Uterus (tissue), 3 donors: ENCODE measurements at regions not wholly inside any gene's neighbourhood (a gene's known extent, or its start where the extent isn't known, plus 50 kb on each side); places are given as distances from the start of the nearest gene placed in this dataset.

Experiments
- DNase-seq, 2 donors: peaks; one replicate each; pipeline ENCODE4 v3.0.0-alpha.2; 2019 to 2020
- H3K27ac ChIP-seq, 2 donors: fragments of 200-600 bp; sonication (generic); 1 replicate in 1 of 2; 2 replicates in 1 of 2; pipeline ENCODE4 v1.5.1; 2016 to 2018
- H3K27me3 ChIP-seq, 2 donors: fragments of 200-600 bp; sonication (generic); one replicate each; pipeline ENCODE4 v1.5.1; 2018 to 2019; ENCODE audit warnings: control low read depth in 1 of 2
- H3K36me3 ChIP-seq, 2 donors: fragments of 200-600 bp; sonication (generic); one replicate each; pipeline ENCODE4 v1.5.1; 2019; ENCODE audit warnings: control low read depth in 1 of 2
- H3K4me1 ChIP-seq, 2 donors: fragments of 200-600 bp; sonication (generic); one replicate each; pipeline ENCODE4 v1.5.1; 2018 to 2019; ENCODE audit warnings: control low read depth in 1 of 2
- H3K4me3 ChIP-seq, 2 donors: fragments of 200-600 bp; sonication (generic); 1 replicate in 1 of 2; 2 replicates in 1 of 2; pipeline ENCODE4 v1.5.1; 2018 to 2019; ENCODE audit warnings: mild to moderate bottlenecking in 1 of 2
- H3K9me3 ChIP-seq, 2 donors: fragments of 200-600 bp; sonication (generic); one replicate each; pipeline ENCODE4 v1.5.1; 2019; ENCODE audit warnings: control low read depth in 1 of 2
- POLR2A ChIP-seq, 2 donors: fragments of 450-650 bp; IDR thresholded peaks; one replicate each; pipeline ENCODE4 v1.6.1; 2016; ENCODE audit warnings: antibody characterized with exemption in 2 of 2, mild to moderate bottlenecking in 1 of 2, moderate library complexity in 1 of 2
- intact Hi-C: fragments of 100-400 bp; cut with DNase I; formaldehyde crosslinking; loops from one replicate; pipeline ENCODE4 v1.15.1; 2023; ENCODE audit warnings: low total_unique reads
- TF ChIP-seq, protein P1 (sequence below), 4 experiments: fragments of 200-600 bp in 2 of 4; fragments of 450-650 bp in 2 of 4; sonication (generic) in 2 of 4; IDR thresholded peaks; one replicate each; pipeline ENCODE4 v1.5.1; 2016 to 2019; ENCODE audit warnings: antibody characterized with exemption in 4 of 4, mild to moderate bottlenecking in 2 of 4, moderate library complexity in 1 of 4
- donor health status: DM: yes; HTN: yes; CAD: no.

DNA sequence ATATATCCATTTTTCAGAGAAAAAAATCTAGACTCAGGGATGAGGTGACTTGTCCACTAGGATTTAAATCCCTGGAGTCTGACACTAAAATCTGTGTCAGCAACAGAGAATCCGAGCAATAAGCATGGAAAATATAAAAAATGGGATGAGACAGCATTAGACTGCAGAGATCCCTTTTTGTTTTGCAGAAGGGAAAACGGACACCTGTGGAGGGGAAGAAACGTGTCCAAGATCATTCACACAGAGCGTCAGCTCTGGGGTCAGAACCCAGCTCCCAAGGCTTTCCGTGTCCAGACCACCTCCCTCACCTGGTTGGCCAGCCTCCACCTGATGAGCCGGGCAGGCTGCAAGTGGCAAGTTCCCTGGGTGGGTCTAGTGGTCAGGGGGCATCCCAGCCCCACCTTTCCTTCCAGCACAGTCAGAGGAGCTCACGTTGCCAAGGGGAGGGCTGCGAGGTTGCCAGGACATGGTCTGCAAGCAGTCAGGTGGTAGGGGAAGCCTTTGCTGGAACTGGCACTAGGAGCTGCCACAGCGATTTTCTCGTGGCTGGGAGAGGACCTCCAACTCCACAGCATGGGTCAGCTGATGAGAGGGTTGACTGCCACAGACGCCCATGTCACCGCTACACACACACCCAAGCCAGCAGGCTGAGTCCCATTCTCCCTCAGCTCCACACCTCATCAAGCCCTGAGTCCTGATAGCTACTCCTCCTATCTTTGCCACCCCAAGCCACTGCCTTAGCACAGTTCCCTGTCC lies 65.9 kb upstream of the CPLX2 start:
- Histone ChIP-seq H3K4me1 (no peaks in the 10 kb centered on the region), H3K27ac (no peak overlapping the region), H3K36me3 (no peaks in the 10 kb centered on the region), H3K27me3 (no peaks in the 10 kb centered on the region), H3K4me3 (no peak overlapping the region), H3K9me3 (no peaks in the 10 kb centered on the region)
- no peak for DNase-seq
- intact Hi-C loops = no loop called here
- TF ChIP-seq POLR2A (IDR thresholded peaks at IDR 0.05) = no peak

DNA sequence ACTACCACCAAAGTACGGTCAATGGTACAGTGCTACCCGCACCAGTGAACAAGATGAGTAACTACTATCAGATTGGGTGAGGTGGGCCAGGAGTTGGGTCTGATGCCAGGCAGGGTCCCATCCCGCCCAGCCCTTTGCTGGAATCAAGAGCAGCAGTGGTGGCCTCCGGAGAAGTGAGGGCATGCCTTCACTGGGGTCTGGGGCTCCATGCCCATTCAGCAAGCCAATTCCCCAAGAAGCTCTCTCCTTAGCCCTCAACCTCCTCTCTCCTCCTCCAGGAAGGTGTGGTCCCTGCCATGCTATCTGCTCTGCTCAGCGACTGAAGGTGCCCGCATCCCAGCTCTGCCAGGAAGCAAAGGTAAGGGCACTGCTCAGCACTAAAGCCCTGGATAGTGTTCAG lies 62.7 kb upstream of the CPLX2 start:
- Histone ChIP-seq H3K9me3 (no peaks in the 10 kb centered on the region), H3K4me1 (no peaks in the 10 kb centered on the region), H3K4me3 (no peak overlapping the region), H3K27ac (no peak overlapping the region), H3K36me3 (no peaks in the 10 kb centered on the region), H3K27me3 (no peaks in the 10 kb centered on the region)
- TF ChIP-seq, protein P1, sequence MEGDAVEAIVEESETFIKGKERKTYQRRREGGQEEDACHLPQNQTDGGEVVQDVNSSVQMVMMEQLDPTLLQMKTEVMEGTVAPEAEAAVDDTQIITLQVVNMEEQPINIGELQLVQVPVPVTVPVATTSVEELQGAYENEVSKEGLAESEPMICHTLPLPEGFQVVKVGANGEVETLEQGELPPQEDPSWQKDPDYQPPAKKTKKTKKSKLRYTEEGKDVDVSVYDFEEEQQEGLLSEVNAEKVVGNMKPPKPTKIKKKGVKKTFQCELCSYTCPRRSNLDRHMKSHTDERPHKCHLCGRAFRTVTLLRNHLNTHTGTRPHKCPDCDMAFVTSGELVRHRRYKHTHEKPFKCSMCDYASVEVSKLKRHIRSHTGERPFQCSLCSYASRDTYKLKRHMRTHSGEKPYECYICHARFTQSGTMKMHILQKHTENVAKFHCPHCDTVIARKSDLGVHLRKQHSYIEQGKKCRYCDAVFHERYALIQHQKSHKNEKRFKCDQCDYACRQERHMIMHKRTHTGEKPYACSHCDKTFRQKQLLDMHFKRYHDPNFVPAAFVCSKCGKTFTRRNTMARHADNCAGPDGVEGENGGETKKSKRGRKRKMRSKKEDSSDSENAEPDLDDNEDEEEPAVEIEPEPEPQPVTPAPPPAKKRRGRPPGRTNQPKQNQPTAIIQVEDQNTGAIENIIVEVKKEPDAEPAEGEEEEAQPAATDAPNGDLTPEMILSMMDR (IDR thresholded peaks at IDR 0.05) = no peak
- TF ChIP-seq POLR2A (IDR thresholded peaks at IDR 0.05) = no peak
- intact Hi-C loops = no loop called here
- DNase-seq = no peak

DNA sequence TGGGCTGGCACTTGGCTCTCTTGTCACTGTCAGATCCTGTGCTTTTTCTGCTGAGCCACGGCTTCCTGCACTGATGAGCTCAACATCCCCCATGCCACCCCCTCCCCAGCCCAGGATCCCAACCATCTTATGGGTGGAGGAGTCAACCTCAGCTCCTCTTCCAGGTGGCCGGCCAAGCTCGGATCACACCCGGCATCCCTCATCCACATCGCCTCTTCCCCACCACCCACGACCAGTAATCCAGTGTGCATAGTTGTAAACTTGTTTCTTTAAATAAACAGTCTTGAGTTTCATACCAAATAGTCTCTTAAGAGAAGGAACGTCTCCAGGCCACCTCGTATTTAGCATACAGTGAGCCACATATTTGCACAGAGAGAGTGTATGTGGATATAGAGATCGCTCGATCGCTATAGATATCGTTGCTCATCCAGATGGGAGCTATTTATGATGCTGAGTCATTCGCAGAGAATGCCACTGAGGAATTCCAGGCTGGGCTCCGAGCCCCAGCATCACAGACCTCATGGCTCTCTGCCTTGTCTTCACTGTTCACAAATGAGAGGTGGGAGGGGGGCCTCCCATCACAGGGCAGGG lies 61.8 kb upstream of the CPLX2 start:
- Histone ChIP-seq H3K4me3 (no peak overlapping the region), H3K36me3 (no peaks in the 10 kb centered on the region), H3K9me3 (no peaks in the 10 kb centered on the region), H3K27ac (no peak overlapping the region), H3K27me3 (no peaks in the 10 kb centered on the region), H3K4me1 (no peaks in the 10 kb centered on the region)
- TF ChIP-seq, protein P1 (IDR thresholded peaks at IDR 0.05) = no peak
- TF ChIP-seq POLR2A (IDR thresholded peaks at IDR 0.05) = no peak
- no peak for DNase-seq
- intact Hi-C loops = no loop called here

DNA sequence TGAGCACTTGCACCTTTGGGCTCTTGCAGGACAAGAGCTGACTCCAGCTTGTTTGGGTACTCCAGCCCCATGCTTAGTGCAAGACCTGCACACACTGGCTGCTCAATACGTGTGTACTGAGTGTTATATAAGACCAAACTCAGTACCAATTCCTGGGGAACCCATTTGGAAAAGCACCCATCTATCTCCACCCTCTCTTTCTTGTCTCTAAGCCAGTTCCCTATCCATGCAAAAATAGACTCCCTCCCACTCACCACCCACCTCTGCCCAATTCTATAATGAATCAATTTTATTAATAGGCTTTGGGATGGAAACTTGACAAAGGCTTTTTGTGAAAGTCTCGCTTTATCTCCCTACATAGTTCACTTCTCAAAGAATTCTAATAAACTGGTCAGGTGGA lies 60.9 kb upstream of the CPLX2 start:
- DNase-seq = no peak
- intact Hi-C loops = no loop called here
- TF ChIP-seq POLR2A (IDR thresholded peaks at IDR 0.05) = no peak
- TF ChIP-seq, protein P1 (IDR thresholded peaks at IDR 0.05) = no peak

GRCh38 chr5:175811589-175811988 lies 59.8 kb upstream of the CPLX2 start:
- Histone ChIP-seq H3K4me1 (no peaks in the 10 kb centered on the region), H3K4me3 (no peak overlapping the region), H3K9me3 (no peaks in the 10 kb centered on the region), H3K27me3 (no peaks in the 10 kb centered on the region), H3K36me3 (no peaks in the 10 kb centered on the region), H3K27ac (no peak overlapping the region)
- no peak for DNase-seq
- TF ChIP-seq, protein P1 (IDR thresholded peaks at IDR 0.05) = no peak
- no peak for TF ChIP-seq POLR2A (IDR thresholded peaks at IDR 0.05)
- intact Hi-C loops = no loop called here

More for the DNA sequence above, 60.9 kb upstream of the CPLX2 start:
- Histone ChIP-seq H3K36me3 (no peaks in the 10 kb centered on the region), H3K9me3 (no peaks in the 10 kb centered on the region), H3K4me1 (no peaks in the 10 kb centered on the region), H3K27ac (no peak overlapping the region), H3K27me3 (no peaks in the 10 kb centered on the region), H3K4me3 (no peak overlapping the region)
